ENCODE measurements at regions not wholly inside any gene's neighbourhood (a gene's known extent, or its start where the extent isn't known, plus 50 kb on each side); places are given as distances from the start of the nearest gene placed in this dataset.

GRCh38 chr4:8738471-8738931, 133.1 kb downstream of the HMX1 start:
- intact Hi-C loops (cut with DNase I): no loop called here
- Histone ChIP-seq H3K9me3 (no peaks in the 10 kb centered on the region), H3K4me3 (no peak overlapping the region), H3K4me1 (no peaks in the 10 kb centered on the region), H3K36me3 (replicated peaks in 1 of 2; ENCODE audit: insufficient read depth in 1 of 2, low read depth in 2 of 2) (no peaks in the 10 kb centered on the region), H3K27ac (no peak overlapping the region), H3K27me3 (no peaks in the 10 kb centered on the region)
- DNase-seq (peak in 1 of 4 donors; percentile 6), ATAC-seq (no peak)
- 65 to 66% methylated on average over 4 to 13 of the region's 15 CpGs for whole genome bisulfite sequencing, 2 donors
- TF ChIP-seq CTCF (IDR thresholded peaks at IDR 0.05) (no peak), POLR2A (IDR thresholded peaks at IDR 0.05) (no peak)

- intact Hi-C loops (cut with DNase I): no loop called here
- 63 to 71% methylated on average over 11 to 23 of the region's 23 CpGs for WGBS, 2 donors
Observed at GRCh38 chr4:8737601-8738279, 133.9 kb downstream of the HMX1 start.

GRCh38 chr4:8737075-8737474, 134.6 kb downstream of the HMX1 start:
- Histone ChIP-seq H3K36me3 (replicated peaks in 1 of 2; ENCODE audit: insufficient read depth in 1 of 2, low read depth in 2 of 2) (no peaks in the 10 kb centered on the region), H3K27ac (no peak overlapping the region), H3K4me1 (no peaks in the 10 kb centered on the region), H3K9me3 (no peaks in the 10 kb centered on the region), H3K27me3 (no peaks in the 10 kb centered on the region), H3K4me3 (no peak overlapping the region)
- ATAC-seq: no peak
- TF ChIP-seq POLR2A (IDR thresholded peaks at IDR 0.05): no peak
- no peak for TF ChIP-seq CTCF (IDR thresholded peaks at IDR 0.05)
- WGBS, 2 donors: 75 to 76% methylated on average over 10 to 11 of the region's 11 CpGs
- intact Hi-C loops (cut with DNase I): no loop called here
- no peak for DNase-seq

More at GRCh38 chr4:8737601-8738279, 133.9 kb downstream of the HMX1 start:
- Histone ChIP-seq H3K27ac (no peak overlapping the region), H3K36me3 (replicated peaks in 1 of 2; ENCODE audit: insufficient read depth in 1 of 2, low read depth in 2 of 2) (no peaks in the 10 kb centered on the region), H3K4me1 (no peaks in the 10 kb centered on the region), H3K9me3 (no peaks in the 10 kb centered on the region), H3K4me3 (no peak overlapping the region), H3K27me3 (no peaks in the 10 kb centered on the region)
- no peak for TF ChIP-seq POLR2A (IDR thresholded peaks at IDR 0.05)
- TF ChIP-seq CTCF (IDR thresholded peaks at IDR 0.05): no peak
- ATAC-seq: no peak
- DNase-seq: no peak

DNA sequence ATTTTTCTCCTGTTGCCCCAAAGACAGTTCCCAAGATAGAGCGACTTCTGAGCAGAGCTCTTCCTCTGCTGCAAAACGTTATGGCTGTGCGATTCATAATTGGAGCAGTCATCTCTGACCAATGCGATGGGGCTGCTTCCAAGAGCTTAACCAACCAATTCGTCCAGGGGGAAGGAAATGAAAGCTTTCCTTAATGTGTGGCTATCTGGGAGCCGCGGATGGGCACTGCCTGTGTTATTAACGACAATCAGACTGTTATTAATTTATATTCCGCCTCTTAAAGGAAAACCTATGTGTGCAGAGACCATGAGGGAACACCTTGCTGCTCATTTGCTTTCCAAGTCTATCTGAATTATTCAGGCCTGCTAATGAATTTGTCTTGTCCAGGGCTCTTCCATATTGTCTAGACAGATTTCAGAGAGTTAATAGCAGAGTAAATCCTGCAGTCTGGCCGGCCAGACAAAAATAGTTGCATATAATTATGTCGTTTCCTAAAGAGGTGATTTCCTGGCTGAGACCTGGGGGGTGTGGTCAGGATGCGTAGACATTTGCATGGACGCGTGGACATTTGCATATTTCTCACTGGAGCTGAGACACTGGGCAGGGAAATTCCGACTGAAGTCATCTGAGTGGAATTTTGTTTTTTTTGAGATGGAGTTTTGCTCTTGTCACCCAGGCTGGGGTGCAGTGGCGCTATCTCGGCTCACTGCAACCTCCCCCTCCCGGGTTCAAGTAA, 135.4 kb downstream of the HMX1 start:
- Histone ChIP-seq H3K4me3 (no peak overlapping the region), H3K27me3 (no peaks in the 10 kb centered on the region), H3K9me3 (no peaks in the 10 kb centered on the region), H3K27ac (no peak overlapping the region), H3K4me1 (no peaks in the 10 kb centered on the region), H3K36me3 (replicated peaks in 1 of 2; ENCODE audit: insufficient read depth in 1 of 2, low read depth in 2 of 2) (no peaks in the 10 kb centered on the region)
- TF ChIP-seq CTCF (IDR thresholded peaks at IDR 0.05) (no peak), POLR2A (IDR thresholded peaks at IDR 0.05) (no peak)
- 51 to 52% methylated on average over 17 to 18 of the region's 18 CpGs for WGBS, 2 donors
- intact Hi-C loops (cut with DNase I): no loop called here
- ATAC-seq (no peak), DNase-seq (no peak)
